ENCODE measurements at regions not wholly inside any gene's neighbourhood (a gene's known extent, or its start where the extent isn't known, plus 50 kb on each side); places are given as distances from the start of the nearest gene placed in this dataset.

DNA sequence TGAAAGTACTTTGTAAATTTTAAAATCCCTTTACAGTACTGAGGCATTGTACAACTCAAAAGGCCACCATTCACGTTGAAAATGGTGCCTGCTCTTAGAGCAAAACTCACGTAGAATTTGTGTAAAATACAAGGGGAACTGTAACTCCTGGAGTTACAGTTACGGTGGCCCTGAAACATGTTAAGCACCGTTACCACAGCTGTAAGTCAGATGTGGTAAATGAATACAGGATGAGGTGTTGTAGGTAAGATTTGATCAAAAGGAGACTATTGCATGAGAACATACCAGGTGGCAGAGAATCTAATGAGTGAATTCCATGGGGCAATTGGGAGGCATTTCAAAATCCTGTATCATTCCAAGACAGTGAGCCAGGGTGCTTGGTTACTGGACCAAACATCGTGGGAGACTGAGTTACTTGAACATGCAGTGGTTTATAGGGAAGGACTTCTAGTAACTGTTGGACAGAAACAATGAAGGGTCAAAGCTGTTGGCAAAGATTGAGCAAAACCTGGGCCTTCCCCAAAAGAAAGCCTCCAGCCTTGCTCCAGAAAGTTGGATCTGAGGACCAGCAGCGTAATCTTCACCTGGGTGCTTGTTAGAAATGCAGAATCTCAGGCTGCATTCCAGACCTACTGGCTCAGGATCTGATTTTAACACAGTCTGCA is 535.8 kb upstream of the POU3F3 start:
- TF ChIP-seq RAD21 (IDR thresholded peaks at IDR 0.05; ENCODE audit: low read depth) (no peak), TEAD4 (IDR thresholded peaks at IDR 0.05) (no peak), EGR1 (IDR thresholded peaks at IDR 0.05) (no peak), TCF12 (IDR thresholded peaks at IDR 0.05; ENCODE audit: low read depth) (no peak), YY1 (IDR thresholded peaks at IDR 0.05; ENCODE audit: low read depth) (no peak), ZBTB7A (IDR thresholded peaks at IDR 0.05; ENCODE audit: low read depth) (no peak), CEBPB (IDR thresholded peaks at IDR 0.05) (no peak), FOXM1 (IDR thresholded peaks at IDR 0.05; ENCODE audit: borderline replicate concordance, low read depth) (no peak), CREB1 (IDR thresholded peaks at IDR 0.05; ENCODE audit: low read depth) (no peak), NFIC (IDR thresholded peaks at IDR 0.05) (no peak)
- TF ChIP-seq, protein P1, sequence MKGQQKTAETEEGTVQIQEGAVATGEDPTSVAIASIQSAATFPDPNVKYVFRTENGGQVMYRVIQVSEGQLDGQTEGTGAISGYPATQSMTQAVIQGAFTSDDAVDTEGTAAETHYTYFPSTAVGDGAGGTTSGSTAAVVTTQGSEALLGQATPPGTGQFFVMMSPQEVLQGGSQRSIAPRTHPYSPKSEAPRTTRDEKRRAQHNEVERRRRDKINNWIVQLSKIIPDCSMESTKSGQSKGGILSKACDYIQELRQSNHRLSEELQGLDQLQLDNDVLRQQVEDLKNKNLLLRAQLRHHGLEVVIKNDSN (IDR thresholded peaks at IDR 0.05): no peak
- TF ChIP-seq, protein P2, sequence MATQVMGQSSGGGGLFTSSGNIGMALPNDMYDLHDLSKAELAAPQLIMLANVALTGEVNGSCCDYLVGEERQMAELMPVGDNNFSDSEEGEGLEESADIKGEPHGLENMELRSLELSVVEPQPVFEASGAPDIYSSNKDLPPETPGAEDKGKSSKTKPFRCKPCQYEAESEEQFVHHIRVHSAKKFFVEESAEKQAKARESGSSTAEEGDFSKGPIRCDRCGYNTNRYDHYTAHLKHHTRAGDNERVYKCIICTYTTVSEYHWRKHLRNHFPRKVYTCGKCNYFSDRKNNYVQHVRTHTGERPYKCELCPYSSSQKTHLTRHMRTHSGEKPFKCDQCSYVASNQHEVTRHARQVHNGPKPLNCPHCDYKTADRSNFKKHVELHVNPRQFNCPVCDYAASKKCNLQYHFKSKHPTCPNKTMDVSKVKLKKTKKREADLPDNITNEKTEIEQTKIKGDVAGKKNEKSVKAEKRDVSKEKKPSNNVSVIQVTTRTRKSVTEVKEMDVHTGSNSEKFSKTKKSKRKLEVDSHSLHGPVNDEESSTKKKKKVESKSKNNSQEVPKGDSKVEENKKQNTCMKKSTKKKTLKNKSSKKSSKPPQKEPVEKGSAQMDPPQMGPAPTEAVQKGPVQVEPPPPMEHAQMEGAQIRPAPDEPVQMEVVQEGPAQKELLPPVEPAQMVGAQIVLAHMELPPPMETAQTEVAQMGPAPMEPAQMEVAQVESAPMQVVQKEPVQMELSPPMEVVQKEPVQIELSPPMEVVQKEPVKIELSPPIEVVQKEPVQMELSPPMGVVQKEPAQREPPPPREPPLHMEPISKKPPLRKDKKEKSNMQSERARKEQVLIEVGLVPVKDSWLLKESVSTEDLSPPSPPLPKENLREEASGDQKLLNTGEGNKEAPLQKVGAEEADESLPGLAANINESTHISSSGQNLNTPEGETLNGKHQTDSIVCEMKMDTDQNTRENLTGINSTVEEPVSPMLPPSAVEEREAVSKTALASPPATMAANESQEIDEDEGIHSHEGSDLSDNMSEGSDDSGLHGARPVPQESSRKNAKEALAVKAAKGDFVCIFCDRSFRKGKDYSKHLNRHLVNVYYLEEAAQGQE (IDR thresholded peaks at IDR 0.05; ENCODE audit: low read depth): no peak

DNA sequence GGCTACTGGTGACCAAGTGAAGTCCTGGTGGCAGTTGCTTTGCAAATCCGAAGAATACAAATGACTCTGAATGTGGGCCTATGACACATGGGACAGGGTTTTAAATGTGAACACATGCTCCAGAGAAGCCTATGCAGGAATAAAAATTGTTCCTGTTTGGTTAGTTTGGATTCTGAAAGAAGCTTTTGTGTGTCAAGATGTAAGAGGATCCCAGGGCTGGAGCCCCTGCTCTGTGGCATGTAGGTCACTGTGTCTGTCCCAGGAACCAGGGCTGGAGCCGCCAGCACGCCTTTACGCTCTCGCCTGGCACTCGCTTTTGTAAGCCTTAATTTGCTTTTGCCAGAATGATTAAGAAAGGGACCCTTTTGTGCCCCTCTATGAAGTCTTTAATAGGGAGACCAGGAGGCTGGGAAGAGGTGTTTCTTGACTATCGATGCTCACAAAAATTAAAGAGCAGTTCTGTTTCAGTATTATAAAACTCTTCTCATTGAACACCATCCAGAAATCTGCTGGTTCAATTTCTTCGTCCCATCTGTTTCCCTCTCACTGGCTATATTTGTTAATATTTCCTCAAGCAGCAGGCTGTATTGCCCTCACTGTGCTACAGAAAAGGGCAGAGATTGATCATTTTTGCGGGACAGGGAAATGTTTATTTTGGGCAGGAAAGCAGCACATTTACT is 532.7 kb upstream of the POU3F3 start:
- TF ChIP-seq EP300 (IDR thresholded peaks at IDR 0.05; ENCODE audit: borderline replicate concordance) (no peak), FOXM1 (IDR thresholded peaks at IDR 0.05; ENCODE audit: borderline replicate concordance, low read depth) (no peak), RAD21 (IDR thresholded peaks at IDR 0.05; ENCODE audit: low read depth) (no peak), TAF1 (IDR thresholded peaks at IDR 0.05; ENCODE audit: low read depth) (no peak), ZBTB7A (IDR thresholded peaks at IDR 0.05; ENCODE audit: low read depth) (no peak), EGR1 (IDR thresholded peaks at IDR 0.05) (no peak), TEAD4 (IDR thresholded peaks at IDR 0.05) (no peak)
- TF ChIP-seq, protein P2 (IDR thresholded peaks at IDR 0.05; ENCODE audit: low read depth): no peak
- TF ChIP-seq, protein P3, sequence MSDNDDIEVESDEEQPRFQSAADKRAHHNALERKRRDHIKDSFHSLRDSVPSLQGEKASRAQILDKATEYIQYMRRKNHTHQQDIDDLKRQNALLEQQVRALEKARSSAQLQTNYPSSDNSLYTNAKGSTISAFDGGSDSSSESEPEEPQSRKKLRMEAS (IDR thresholded peaks at IDR 0.05): no peak

DNA sequence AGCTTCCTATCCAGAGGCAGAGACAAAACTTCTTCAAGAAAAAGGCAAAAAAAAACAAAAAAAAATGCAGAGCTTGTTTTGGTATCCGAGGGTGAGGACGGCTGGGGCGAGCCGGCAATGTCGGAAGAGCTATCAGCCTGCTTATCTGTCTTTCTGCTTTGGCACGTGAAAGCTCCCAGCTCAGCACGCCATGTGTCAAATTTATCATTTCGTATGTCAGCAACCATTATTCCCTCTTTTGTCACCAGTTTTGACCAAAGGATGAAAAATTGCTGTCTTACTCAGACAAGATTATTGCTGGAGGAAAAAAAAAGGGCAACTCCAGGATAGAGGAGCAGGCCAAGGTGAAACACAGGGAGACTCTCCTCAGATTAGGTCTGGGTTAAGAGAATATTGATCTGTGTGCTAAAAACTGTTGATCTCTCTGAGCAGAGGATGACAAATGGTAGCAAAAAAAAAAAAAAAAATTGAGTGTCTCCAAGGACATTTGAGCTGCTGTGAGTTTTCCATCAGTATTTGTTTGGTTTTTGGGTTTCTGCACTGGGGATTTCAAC is 532.0 kb upstream of the POU3F3 start:
- no peak for TF ChIP-seq CREB1 (IDR thresholded peaks at IDR 0.05; ENCODE audit: low read depth)
- no peak for TF ChIP-seq TCF12 (IDR thresholded peaks at IDR 0.05; ENCODE audit: low read depth)
- TF ChIP-seq CEBPB (IDR thresholded peaks at IDR 0.05): no peak
- no peak for TF ChIP-seq YY1 (IDR thresholded peaks at IDR 0.05; ENCODE audit: low read depth)
- TF ChIP-seq NFIC (IDR thresholded peaks at IDR 0.05): no peak
- TF ChIP-seq, protein P2 (IDR thresholded peaks at IDR 0.05; ENCODE audit: low read depth): no peak
- TF ChIP-seq, protein P3 (IDR thresholded peaks at IDR 0.05): no peak
- TF ChIP-seq FOXM1 (IDR thresholded peaks at IDR 0.05; ENCODE audit: borderline replicate concordance, low read depth): no peak
- no peak for TF ChIP-seq ZBTB7A (IDR thresholded peaks at IDR 0.05; ENCODE audit: low read depth)
- TF ChIP-seq RAD21 (IDR thresholded peaks at IDR 0.05; ENCODE audit: low read depth): no peak
- TF ChIP-seq, protein P1 (IDR thresholded peaks at IDR 0.05): no peak
- TF ChIP-seq TEAD4 (IDR thresholded peaks at IDR 0.05): no peak
- TF ChIP-seq EGR1 (IDR thresholded peaks at IDR 0.05): no peak
- no peak for TF ChIP-seq TAF1 (IDR thresholded peaks at IDR 0.05; ENCODE audit: low read depth)

DNA sequence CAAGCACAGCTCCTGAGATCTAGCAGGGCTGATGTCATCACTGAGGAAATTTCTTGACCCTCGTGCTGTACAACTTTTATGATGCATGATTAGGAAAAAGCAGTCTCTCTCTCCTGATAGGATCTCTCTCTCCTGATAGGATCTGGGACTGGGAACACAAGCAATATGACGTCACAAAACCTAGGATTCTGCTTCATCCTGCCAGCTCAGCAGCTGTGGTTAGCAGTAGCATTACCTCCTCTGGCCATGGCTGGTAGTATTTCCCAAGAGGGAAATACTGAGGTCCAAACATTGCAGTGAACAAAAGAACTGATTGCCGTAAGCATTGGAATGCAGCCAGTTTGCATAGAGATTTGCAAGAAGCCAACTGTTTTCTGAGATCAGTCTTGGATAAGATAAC is 521.2 kb upstream of the POU3F3 start:
- TF ChIP-seq ZBTB7A (IDR thresholded peaks at IDR 0.05; ENCODE audit: low read depth) (no peak), EP300 (IDR thresholded peaks at IDR 0.05; ENCODE audit: borderline replicate concordance) (no peak), TCF12 (IDR thresholded peaks at IDR 0.05; ENCODE audit: low read depth) (no peak), FOXM1 (IDR thresholded peaks at IDR 0.05; ENCODE audit: borderline replicate concordance, low read depth) (no peak), EGR1 (IDR thresholded peaks at IDR 0.05) (no peak), RAD21 (IDR thresholded peaks at IDR 0.05; ENCODE audit: low read depth) (no peak), TAF1 (IDR thresholded peaks at IDR 0.05; ENCODE audit: low read depth) (no peak), CEBPB (IDR thresholded peaks at IDR 0.05) (no peak)
